ENCODE measurements at regions not wholly inside any gene's neighbourhood (a gene's known extent, or its start where the extent isn't known, plus 50 kb on each side); places are given as distances from the start of the nearest gene placed in this dataset.
A peak's percentile ranks its signal among the peaks of the same experiment; 100 is the strongest.
"Not testable (repeated sequence)": the region's sequence is repeated elsewhere in the genome, so short reads cannot be mapped to it uniquely, and the experiment has no call there.

GRCh38 chr6:106743612-106744011 is 114.2 kb downstream of the QRSL1 start:
- DNase-seq: no peak

- DNase-seq: no peak
Measured at GRCh38 chr6:106740287-106740686, 110.9 kb downstream of the QRSL1 start.

- peak; percentile 82 to 93 for DNase-seq
Measured at GRCh38 chr6:106739387-106739786, 110.0 kb downstream of the QRSL1 start.

- DNase-seq: no peak
Measured at GRCh38 chr6:106736502-106736901, 107.1 kb downstream of the QRSL1 start.

DNA sequence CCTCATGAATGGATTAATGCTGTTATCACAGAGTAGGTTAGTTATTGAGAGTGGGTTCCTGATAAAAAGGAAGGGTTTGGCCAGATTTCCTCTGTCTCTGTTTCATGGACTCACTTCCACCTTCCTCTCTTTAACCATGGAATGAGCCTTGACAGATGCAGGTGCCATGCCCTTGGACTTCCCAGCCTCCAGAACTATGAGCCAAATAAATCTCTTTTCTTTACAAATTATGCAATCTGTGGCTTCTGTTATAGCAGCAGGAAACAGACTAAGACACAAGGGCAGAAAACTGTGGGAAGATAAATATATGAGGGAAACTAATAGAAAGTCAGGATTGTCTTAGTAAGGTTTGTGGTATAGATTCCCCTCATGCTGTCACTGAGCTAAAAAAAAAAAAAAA is 106.5 kb downstream of the QRSL1 start:
- no peak for DNase-seq

- DNase-seq: no peak
Measured at GRCh38 chr6:106735136-106735633, 105.8 kb downstream of the QRSL1 start.

- DNase-seq: no peak
Measured at GRCh38 chr6:106733386-106733785, 104.0 kb downstream of the QRSL1 start.

DNA sequence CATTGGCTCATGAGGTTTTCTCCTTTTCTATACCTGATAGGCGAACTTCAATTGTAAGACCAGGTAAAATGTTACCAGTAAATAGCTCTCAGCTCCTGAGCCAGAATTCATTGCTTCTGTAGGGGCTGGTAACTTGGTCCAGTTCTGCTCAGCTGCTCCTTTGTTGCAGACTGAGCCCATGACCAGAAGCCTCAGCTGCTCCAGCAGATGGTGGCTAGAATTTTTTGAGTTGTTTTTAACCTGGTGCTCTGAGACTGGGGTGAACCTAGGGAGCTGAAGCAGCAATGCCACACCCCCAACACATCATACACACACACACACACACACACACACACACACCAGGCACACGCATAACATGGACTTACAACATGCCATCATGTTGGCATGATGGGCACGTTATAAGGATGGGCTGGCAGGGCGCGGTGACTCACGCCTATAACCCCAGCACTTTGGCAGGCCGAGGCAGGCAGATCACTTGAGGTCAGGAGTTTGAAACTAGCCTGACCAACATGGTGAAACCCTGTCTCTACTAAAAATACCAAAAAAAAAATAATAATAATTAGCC is 103.1 kb downstream of the QRSL1 start:
- no peak for DNase-seq

DNA sequence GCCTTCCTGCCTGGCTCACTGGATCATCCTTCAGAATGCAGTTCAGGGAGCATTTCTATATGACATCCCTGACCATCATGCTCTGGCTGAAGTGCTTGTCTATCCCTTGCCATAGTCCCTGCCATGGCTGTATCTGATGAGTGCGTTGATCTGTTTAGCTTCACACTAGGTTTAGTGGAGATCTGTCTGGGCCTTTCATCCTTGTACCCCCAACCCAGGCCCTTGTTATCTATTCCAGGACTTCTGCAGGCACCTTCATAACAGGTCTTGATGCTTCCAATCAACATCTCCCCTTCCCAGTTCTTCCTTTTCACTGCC is 102.4 kb downstream of the QRSL1 start:
- no peak for DNase-seq

GRCh38 chr6:106731144-106731842 is 101.9 kb downstream of the QRSL1 start:
- peak in 1 of 2 experiments; percentile 46 for DNase-seq

DNA sequence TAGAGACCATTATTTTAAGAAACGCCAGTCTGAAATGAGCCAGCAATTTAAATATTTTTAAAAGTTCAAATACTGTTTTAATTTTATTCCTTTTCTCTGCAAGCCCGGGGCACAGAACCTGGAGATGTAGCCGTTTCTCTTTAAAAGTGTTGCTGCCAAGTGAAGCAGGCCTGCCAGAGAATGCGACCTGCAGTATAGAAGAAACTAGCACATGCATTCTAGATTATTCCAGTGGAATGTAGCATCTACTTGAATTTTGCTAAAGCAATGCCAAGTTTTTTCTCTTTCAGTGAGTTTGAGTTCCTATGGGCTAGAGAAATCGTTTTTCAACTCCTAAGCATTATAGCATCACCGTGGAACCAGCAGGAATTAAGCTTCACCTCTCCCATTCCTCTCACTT is 101.3 kb downstream of the QRSL1 start:
- DNase-seq: peak in 1 of 2 experiments; percentile 28

- no peak for DNase-seq
Measured at GRCh38 chr6:106730264-106730663, 100.9 kb downstream of the QRSL1 start.

DNA sequence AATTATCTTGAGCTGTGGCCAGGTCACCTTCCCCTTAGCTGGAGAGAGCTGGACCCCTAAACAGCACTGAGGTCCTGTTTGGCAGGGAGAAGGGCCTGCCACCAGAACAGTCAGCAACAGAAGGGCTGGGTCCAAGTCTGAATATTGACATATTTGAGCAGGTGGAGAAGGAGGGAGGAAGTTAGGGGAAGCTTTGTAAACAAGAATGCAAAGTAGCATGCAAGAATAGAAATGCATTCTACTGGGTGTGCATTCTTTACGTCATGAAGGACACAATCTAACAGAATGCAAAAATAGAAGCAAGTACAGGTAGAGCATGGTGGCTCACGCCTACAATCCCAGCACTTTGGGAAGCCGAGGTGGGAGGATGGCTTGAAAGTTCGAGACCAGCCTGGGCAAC is 100.5 kb downstream of the QRSL1 start:
- no peak for DNase-seq

- peak in 1 of 2 experiments; percentile 42 for DNase-seq
Measured at GRCh38 chr6:106728296-106728870, 99.0 kb downstream of the QRSL1 start.

DNA sequence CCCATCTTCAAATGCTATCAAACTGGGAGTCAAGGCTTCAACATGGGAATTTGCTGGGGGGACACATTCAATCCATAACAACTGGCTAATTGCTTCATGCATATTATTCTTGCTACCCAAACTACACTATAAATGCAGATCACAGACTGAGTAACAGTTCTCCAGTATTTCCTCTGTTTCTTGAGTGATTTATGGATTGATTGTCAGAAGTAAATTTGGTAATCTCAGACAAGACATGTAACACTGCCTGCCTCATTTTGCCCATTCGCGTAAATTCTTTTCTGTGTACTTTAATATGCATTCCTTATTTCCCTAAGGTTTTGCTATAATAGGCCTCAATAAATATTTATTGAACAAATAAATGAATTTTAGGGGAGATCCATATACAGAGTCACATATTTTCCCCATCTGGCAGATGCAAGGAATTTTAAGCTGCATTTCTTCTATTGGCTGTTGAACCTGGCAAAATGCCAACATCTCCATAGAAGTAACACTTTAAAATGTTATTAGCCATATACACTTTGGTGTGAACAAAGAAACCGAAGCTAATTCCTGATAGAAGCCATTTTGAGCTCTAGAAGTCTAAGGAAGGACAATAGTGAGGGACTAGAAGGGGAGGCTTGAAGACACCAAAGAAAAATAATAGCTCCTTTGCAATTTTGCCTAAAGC is 98.2 kb downstream of the QRSL1 start:
- peak in 1 of 2 experiments; percentile 26 for DNase-seq

DNA sequence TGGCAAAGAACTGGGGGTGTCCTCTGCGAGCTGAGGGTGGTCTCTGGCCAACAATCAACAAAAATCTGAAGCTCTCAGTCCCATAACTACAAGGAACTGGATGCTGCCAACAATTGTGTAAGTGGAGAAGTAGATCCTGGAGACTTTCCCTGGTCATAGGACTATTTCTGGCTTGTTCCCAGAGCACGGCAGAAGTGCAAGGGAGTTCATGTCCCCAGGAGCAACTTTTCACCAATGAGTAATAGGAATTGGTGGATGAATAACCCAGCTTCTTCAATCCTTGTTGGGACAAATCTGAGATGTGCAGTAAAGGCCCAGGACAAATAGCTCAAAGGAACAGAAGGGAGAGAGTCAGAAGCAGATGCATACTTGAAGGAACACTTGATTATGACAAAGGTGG is 95.5 kb downstream of the QRSL1 start:
- DNase-seq: no peak

DNA sequence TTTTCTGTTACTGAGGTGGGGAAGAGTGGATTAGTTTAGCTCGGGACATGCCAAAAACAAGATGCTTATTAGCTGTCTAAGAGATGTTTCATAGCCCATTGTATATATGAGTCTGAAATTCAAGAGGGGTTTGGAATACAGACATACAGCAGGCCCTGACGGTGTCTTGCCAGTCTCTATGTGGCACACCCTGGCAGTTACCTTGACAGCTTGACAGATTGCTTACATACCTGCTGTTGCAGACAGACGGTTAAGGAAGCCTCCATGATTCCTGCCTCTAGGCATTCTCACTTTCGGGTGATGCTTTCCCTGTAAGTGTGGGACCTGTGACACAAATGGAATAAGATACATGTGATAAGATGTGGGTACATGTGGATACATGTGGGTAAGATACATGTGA is 95.0 kb downstream of the QRSL1 start:
- no peak for DNase-seq

DNA sequence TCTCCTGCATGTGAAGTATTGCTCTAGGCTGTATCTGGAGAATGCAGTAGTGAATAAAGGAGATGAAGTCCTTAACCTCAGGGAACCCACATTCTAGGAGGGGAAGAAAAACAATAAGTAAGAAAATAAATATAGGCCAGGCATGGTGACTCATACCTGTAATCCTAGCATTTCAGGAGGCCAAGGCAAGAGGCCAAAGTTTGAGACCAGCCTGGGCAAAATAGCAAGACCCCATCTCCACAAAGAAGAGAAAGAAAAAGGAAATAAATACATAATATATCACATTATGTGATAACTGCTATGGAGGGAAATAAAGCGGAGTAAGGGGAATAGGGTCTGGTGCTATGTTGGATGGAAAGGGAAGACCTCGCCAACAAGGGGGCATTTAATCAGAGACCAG is 94.0 kb downstream of the QRSL1 start:
- DNase-seq: not testable (repeated sequence)

DNA sequence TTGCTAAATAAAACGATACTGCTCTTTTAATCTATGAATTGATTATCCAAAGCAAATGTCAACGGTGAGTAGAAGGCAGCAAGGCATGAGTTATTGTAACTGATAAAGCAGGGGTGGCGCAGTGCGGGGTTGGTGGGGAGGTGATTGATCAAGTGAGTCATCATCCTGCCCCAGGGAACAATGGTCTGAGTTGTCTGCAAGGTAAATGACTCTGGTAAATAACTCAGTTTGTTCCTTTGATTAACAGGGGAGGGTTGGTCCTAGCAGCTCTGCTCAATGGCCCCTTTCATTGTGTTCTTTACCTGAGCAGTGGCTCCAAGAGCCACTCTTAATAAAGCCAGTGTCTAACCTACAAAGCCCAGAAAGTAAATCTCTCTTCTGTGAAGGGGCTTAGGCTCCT is 91.8 kb downstream of the QRSL1 start:
- not testable (repeated sequence) for DNase-seq

Data from NCI-H446 (cell line).